Loucy (cell line): ENCODE measurements at regions not wholly inside any gene's neighbourhood (a gene's known extent, or its start where the extent isn't known, plus 50 kb on each side); places are given as distances from the start of the nearest gene placed in this dataset.
A peak's percentile ranks its signal among the peaks of the same experiment; 100 is the strongest.

Experiments
- H2AFZ ChIP-seq: fragments of 200-600 bp; sonication (generic); 2 replicates; pipeline ENCODE4 v1.6.0; 2016; ENCODE audit warnings: antibody characterized with exemption, mild to moderate bottlenecking, low read length, moderate library complexity
- H3F3A ChIP-seq: fragments of 200-600 bp; 2 replicates; pipeline ENCODE4 v1.6.0; 2016; ENCODE audit warnings: antibody characterized with exemption, low read depth, mild to moderate bottlenecking
- H3K27me3 ChIP-seq: fragments of 200-600 bp; sonication (generic); 2 replicates; pipeline ENCODE4 v1.6.1; 2014; ENCODE audit warnings: low read length, mild to moderate bottlenecking; ENCODE audit not compliant: insufficient read depth, poor library complexity, severe bottlenecking
- H3K36me3 ChIP-seq: fragments of 200-600 bp; sonication (generic); 2 replicates; pipeline ENCODE4 v1.6.1; 2016; ENCODE audit warnings: low read length; ENCODE audit not compliant: insufficient read depth
- H3K4me1 ChIP-seq: fragments of 200-600 bp; sonication (generic); 2 replicates; pipeline ENCODE4 v1.5.1; 2014; ENCODE audit warnings: low read length, mild to moderate bottlenecking; ENCODE audit not compliant: insufficient read depth, poor library complexity, severe bottlenecking
- H3K4me2 ChIP-seq: fragments of 200-600 bp; sonication (generic); 2 replicates; pipeline ENCODE4 v1.6.0; 2014; ENCODE audit warnings: antibody characterized with exemption, low read length, low read depth, mild to moderate bottlenecking; ENCODE audit not compliant: poor library complexity, severe bottlenecking
- H3K4me3 ChIP-seq: fragments of 200-600 bp; sonication (generic); 2 replicates; pipeline ENCODE4 v1.5.1; 2014; ENCODE audit warnings: low read length, mild to moderate bottlenecking, mixed read lengths; ENCODE audit not compliant: poor library complexity, severe bottlenecking
- H3K79me2 ChIP-seq: fragments of 200-600 bp; sonication (generic); 2 replicates; pipeline ENCODE4 v1.6.1; 2014; ENCODE audit warnings: low read length; ENCODE audit not compliant: insufficient read depth
- H3K9ac ChIP-seq: fragments of 200-600 bp; sonication (generic); 2 replicates; pipeline ENCODE4 v1.6.0; 2014; ENCODE audit warnings: mild to moderate bottlenecking, low read depth, low read length, moderate library complexity; ENCODE audit not compliant: poor library complexity, severe bottlenecking
- H3K9me2 ChIP-seq: fragments of 200-600 bp; sonication (generic); replicated peaks from 2 replicates; pipeline ENCODE4 v1.6.1; 2016; ENCODE audit warnings: low read depth, low read length, mixed read lengths
- H3K9me3 ChIP-seq: fragments of 200-600 bp; sonication (generic); 2 replicates; pipeline ENCODE4 v1.6.1; 2014; ENCODE audit warnings: mild to moderate bottlenecking, antibody characterized with exemption, low read length, low read depth; ENCODE audit not compliant: insufficient read depth
- H4K20me1 ChIP-seq: fragments of 200-600 bp; sonication (generic); 2 replicates; pipeline ENCODE4 v1.6.0; 2014; ENCODE audit warnings: antibody characterized with exemption, low read length, mild to moderate bottlenecking; ENCODE audit not compliant: insufficient read depth, poor library complexity, severe bottlenecking
- CTCF ChIP-seq: fragments of 200-600 bp; sonication (generic); conservative IDR thresholded peaks from 2 replicates; pipeline ENCODE4 v1.5.1; 2014; ENCODE audit warnings: mild to moderate bottlenecking, antibody characterized with exemption, low read length
- EZH2phosphoT487 ChIP-seq: fragments of 200-600 bp; IDR thresholded peaks from 2 replicates; pipeline ENCODE4 v1.6.1; 2018; ENCODE audit warnings: antibody characterized with exemption, mild to moderate bottlenecking, moderate library complexity, borderline replicate concordance

- H3K4me1 ChIP-seq, result peaks cover 11% of the 10 kb centered on the region
- no peaks in the 10 kb centered on the region for H4K20me1 ChIP-seq
- H3K36me3 ChIP-seq, result no peaks in the 10 kb centered on the region
- no peaks in the 10 kb centered on the region for H3K27me3 ChIP-seq
- H2AFZ ChIP-seq, result no peak overlapping the region
- peaks cover 9% of the 10 kb centered on the region for H3K79me2 ChIP-seq
- no peaks in the 10 kb centered on the region for H3K9me3 ChIP-seq
- no peak overlapping the region for H3K4me2 ChIP-seq
- no peaks in the 10 kb centered on the region for H3K9me2 ChIP-seq
- H3K4me3 ChIP-seq, result no peak overlapping the region
- H3F3A ChIP-seq, result 0 out of 2 replicates have a peak, but pooled peaks cover under 1% of the 10 kb centered on the region
- TF ChIP-seq CTCF, result no peak
- no peak for TF ChIP-seq EZH2phosphoT487
- H3K9ac ChIP-seq, result no peak overlapping the region
Observed at GRCh38 chr4:184540307-184540706, 66.0 kb upstream of the IRF2 start.

GRCh38 chr4:184538023-184538599 is 63.8 kb upstream of the IRF2 start:
- H3K4me2 ChIP-seq, result peak overlapping the region; percentile 93
- no peaks in the 10 kb centered on the region for H3K9me2 ChIP-seq
- no peaks in the 10 kb centered on the region for H3K9me3 ChIP-seq
- peaks cover 27% of the 10 kb centered on the region for H3K4me1 ChIP-seq
- no peaks in the 10 kb centered on the region for H3K27me3 ChIP-seq
- H3K36me3 ChIP-seq, result no peaks in the 10 kb centered on the region
- H4K20me1 ChIP-seq, result no peaks in the 10 kb centered on the region
- TF ChIP-seq CTCF (peak; percentile 76), EZH2phosphoT487 (no peak)
- H3K79me2 ChIP-seq, result peaks cover 9% of the 10 kb centered on the region
- peaks cover 17% of the 10 kb centered on the region for H3F3A ChIP-seq
- H3K9ac ChIP-seq, result peak overlapping the region; percentile 92
- peak overlapping the region; percentile 89 for H3K4me3 ChIP-seq
- H2AFZ ChIP-seq, result peak overlapping the region; percentile 99

- peak overlapping the region; percentile 93 for H3K4me2 ChIP-seq
- no peaks in the 10 kb centered on the region for H3K27me3 ChIP-seq
- peaks cover 27% of the 10 kb centered on the region for H3K4me1 ChIP-seq
- H3K9ac ChIP-seq, result peak overlapping the region; percentile 92
- no peaks in the 10 kb centered on the region for H4K20me1 ChIP-seq
- H3F3A ChIP-seq, result peaks cover 17% of the 10 kb centered on the region
- H3K4me3 ChIP-seq, result peak overlapping the region; percentile 89
- peak overlapping the region; percentile 99 for H2AFZ ChIP-seq
- no peaks in the 10 kb centered on the region for H3K9me2 ChIP-seq
- H3K9me3 ChIP-seq, result no peaks in the 10 kb centered on the region
- TF ChIP-seq CTCF (no peak), EZH2phosphoT487 (no peak)
- no peaks in the 10 kb centered on the region for H3K36me3 ChIP-seq
- H3K79me2 ChIP-seq, result peaks cover 9% of the 10 kb centered on the region
Observed at GRCh38 chr4:184537269-184538022, 63.1 kb upstream of the IRF2 start.
